ENCODE measurements at regions not wholly inside any gene's neighbourhood (a gene's known extent, or its start where the extent isn't known, plus 50 kb on each side); places are given as distances from the start of the nearest gene placed in this dataset.

DNA sequence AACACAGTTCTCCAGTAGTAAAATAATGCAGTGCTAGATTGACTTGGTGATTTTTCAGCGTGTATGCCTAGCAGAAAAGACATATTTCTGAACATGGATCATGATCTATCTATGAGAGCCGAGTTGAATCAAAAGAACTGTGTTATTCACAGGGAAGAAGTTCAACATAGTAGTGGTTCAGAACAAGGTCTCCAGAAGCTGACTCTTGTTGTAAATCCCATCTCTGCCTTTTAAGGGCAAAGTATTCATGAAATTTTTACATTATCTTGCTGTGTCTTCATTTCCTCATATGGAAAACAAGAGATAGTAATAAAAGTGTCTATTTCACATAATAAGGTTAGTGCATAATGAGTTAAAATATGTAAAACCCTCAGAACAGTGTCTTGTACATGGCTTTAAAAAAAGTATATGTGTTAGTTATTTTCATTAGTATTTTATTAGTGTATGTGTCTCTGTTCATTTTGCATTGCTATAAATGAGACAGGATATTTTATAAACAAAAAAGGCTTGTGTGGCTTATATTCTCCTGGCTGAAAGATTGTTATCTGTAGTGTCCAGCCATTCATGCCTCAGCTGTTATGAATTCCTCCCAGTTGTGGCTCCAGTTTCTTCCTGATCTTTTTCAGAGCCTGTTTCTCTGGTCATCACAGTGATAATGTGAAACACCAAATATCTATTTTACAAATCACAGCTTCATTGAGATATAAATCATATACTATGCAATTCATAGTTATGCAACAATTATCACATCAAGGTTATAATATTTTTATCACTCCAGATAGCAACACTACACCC is 1351.2 kb downstream of the STIM2 start:
- DNase-seq (ENCODE audit: low read depth, low spot score) = no peak

DNA sequence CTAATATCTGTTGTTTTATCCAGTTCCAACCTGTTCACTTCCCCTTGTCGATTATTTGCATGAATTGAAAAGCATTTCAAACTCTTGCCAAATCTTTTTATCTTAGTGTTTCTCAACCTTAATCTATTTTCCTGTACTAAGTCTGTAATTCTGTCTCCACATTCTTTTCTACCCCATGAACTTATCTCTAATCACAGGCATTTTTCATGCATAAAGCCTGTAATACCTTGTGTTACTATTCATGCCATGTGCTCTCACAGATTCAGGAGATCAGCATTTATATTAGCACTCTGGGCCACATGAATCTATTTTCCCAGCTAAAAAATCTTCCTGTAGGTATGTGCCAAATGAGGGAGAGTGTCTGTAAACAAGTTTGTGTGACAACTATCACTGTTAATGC is 1360.9 kb downstream of the STIM2 start:
- no peak for DNase-seq (ENCODE audit: low read depth, low spot score)

DNA sequence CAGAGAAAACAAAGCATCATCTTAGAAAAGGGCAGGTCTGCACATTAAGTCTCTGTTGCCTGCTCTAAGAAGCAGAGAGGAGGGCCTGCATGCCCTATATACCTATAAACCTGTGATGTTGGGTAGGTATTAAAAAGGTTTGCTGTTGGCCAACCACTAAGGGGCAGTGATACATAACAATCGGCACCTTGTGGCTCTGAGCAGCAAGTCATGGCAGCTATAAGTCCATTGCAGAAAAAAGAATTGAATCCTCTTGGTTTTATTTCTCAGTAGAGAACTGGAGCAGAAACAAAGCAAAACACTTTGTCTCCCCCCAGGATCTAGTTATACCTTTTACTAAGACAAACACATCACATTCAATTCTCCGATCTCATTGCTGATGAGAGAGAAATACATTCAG is 1364.4 kb downstream of the STIM2 start:
- DNase-seq (ENCODE audit: low read depth, low spot score) = peak; percentile 23

DNA sequence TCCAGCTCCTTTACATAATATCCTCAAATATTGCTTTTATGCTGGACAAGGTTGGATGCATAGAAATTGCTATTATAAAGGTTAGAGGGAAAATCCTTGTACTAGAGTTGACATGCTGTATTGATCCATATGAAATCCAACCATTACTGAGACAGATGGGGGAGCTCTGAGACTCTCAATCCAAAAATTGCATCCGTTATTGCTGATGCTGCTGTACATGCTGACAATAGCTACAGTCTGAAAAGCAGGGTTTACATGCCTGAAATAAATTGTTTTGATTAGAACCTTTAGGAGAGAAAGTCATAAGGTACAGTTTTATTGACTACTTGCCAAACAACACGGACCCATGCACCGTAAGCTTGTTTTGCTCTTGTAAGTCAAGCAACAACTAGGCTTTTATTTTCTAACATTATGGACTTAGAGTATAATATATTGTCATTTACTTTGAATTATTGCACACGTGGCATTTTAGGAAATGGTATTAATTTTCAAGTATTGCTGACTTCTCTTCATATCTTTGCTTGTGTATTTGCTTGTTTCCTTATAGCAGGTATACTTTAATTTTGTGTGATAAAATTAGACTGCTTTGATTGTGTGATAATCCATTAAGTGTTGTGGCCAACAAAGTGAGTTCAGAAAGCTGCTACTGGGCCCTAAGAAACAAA is 1365.2 kb downstream of the STIM2 start:
- no peak for DNase-seq (ENCODE audit: low read depth, low spot score)

DNA sequence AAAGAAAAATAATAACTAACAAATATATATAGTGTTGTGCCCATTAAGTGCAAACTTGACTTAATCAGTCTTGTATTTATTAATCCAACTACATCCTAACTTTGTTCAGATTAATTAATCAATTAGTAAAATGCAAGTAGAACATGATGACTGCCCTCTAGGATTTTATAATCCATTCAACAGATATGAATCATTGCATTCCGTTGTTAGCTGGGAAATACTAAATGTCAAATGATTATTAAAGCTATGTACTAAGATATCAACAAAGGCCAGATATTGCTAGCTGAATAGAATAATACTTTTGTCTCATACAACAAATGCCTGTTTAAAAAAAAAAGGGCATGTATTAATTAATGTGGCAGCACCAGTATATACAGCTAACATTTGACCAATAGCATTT is 1366.3 kb downstream of the STIM2 start:
- no peak for DNase-seq (ENCODE audit: low read depth, low spot score)

DNA sequence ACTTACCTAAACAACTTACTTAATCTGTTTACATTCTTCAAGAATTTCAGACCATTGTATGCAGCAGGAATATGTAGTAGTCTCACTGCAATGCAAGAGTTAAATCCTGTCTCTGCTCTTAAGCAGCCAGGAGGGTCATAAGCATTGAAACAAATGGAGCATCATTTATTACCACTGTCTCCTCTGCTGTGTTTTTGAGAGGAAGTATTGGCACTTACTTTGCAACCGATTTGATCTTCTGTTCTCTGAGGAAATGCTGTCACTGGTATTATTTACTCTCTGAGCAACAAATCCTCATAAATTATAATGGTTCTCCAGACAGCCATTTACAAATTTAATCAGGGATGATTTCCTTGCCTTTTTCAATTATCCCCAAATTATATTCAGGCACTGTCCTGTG is 1367.1 kb downstream of the STIM2 start:
- no peak for DNase-seq (ENCODE audit: low read depth, low spot score)

DNA sequence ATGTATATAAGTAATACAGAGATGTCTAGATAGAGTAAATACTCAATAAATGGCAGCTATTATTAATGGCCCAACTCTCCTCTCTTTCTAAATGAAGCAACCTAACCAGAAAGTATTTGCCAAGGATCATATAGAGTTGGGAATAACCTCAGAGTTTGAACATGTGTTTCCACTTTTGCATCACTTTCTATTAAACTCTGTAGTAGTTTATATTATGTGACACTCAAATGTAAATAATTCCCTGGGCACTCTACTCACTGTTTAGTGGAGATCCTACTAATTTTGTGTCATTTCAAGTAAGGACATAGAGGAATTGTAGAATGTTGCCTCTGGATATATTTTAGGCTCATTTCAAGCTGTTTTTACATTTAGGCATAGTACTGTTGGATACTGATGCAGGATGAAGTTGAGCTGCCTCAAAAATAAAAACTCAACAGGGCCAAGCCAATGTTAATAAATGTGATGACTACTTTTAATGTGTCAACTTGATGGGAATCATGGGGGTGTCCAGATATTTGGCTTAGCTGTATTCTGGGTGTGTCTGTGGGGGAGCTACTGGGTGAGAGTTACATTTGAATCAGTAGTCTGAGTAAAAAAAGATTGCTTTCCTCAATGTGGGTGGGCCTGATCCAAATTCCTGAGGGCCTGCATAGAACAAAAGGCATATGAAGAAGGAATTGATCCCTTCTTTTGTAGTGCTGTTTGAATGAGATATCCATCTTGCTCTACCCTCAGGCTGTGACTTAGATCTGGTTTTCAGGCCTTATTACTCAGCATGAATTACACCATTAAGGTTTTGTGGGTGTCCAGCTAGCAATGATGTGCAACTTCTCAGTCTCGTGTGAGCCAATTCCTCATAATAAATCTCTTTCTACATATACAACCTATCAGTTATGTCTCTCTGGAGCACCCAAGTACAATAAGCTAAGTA is 1368.2 kb downstream of the STIM2 start:
- peak; percentile 28 for DNase-seq (ENCODE audit: low read depth, low spot score)

DNA sequence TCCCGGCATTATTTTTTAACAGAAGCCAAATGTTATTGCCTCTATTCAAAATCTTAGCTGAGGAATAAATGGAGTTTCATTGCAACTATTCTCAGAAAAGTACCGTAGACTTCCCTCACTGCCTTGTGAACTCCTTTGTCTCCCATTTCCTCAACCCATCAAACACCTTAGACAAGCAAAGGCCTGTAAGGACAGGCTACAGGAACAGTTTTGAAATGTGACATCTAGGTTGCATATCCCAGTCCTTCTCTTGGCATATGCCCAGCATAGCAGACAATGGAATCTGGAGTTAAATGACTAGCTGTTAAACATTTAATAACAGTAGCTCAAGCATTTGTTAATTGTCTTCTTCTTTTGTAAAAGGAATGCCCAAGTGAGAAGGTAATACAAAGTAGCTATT is 1371.7 kb downstream of the STIM2 start:
- DNase-seq (ENCODE audit: low read depth, low spot score) = no peak

DNA sequence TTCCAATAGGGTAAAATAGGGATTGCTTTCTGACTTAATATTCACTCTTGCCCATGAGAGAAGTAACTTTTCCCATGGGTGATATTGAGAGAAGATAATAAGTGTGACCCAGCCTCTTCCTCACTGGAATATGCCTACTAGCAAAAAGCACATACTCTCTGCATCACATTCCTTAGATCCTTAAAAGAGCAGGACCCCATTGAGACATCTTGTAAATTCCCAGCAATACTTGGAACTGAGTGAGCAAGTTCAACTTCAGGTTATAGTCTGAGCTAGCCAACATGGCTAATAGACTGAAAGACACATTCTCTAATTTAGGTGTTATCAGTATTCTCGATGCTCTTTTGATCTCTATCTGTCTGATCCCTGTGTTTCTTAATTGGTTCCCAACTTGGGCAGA is 1372.3 kb downstream of the STIM2 start:
- no peak for DNase-seq (ENCODE audit: low read depth, low spot score)

DNA sequence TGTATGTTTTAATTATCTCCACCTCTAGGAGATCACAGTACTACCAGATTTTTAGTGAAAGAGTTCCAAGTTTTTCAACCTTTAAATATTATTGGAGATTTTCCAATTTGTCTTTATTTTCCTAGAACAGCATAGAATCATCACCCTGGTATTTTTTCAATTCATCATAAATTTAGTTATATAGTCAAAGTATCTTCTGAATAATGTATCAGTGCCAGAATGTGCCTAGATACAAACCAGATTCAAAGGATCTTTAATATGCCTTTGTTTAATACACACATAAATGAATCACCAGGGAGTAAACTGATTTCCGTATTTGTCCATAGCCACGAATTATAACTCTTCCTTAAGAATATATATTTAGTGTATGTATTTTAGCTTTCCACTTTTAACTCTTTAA is 1373.1 kb downstream of the STIM2 start:
- DNase-seq (ENCODE audit: low read depth, low spot score) = no peak

DNA sequence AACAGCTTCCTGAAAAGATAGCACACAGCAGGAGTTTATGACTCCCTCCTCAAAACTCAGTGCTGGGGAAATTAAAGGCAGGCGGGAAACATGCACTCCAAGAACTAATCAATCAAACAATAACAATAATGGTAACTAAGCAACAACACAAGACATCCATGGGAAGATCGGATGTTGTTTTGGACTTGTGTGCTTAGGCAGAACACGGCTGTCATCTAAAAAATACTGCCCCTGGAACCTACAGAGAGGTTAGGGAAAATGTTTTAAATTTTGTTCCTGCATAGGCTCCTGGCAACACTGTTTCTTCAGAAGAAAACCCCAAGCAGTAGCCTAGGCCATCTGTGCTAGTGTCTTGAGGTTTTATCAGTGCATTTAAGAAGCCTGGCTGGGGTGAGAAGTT is 1378.2 kb downstream of the STIM2 start:
- no peak for DNase-seq (ENCODE audit: low read depth, low spot score)

DNA sequence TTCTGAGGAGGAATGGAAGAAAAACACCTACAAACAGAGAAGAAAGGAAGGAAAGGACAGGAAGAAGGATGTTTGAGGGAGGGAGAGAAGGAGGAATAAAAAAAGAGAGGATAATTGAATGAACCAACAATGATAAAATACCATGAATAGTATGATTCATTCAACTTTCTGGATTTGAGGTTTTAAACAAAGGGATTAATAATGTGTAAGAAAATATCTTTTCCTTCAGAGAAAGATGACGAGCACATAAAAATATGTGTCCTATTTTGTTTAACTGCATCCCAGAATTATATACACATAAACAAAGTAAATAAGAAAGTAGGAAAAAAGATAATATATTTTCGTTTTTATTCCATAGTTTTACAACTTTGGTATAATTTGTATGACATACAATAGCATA is 1380.4 kb downstream of the STIM2 start:
- no peak for DNase-seq (ENCODE audit: low read depth, low spot score)

DNA sequence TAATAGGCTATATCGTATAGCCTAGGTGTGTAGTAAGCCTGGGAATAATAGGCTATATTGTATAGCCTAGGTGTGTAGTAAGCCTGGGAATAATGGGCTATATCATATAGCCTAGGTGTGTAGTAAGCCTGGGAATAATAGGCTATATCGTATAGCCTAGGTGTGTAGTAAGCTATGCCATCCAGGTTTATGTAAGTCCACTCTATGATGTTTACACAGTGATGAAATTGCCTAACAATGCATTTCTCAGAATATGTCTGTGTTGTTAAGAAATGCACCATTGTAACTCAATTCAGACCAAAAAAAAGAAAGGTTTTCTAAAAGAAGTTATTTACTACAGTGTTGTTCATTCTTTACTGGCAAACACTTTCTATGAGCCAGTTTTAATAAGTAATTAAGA is 1387.2 kb downstream of the STIM2 start:
- DNase-seq (ENCODE audit: low read depth, low spot score) = no peak

DNA sequence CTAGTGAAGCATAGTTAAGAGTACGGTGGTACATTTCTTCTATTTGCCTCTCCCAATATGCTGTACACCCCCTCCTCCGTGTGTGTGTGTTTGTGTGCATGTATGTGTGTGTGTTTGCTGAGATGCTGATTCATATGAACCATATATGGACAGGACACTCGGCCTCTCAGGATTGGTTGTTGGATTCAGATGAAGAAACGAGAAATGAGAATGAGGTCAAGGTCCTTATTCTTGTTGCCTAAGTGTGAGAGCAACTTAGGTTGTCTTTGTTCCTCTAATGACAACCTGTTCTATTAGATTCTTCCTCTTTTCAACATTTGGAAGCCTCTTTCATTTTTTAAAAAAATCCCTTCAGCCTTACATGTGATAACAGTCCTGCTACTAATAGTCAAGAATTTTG is 1387.6 kb downstream of the STIM2 start:
- DNase-seq (ENCODE audit: low read depth, low spot score) = no peak

DNA sequence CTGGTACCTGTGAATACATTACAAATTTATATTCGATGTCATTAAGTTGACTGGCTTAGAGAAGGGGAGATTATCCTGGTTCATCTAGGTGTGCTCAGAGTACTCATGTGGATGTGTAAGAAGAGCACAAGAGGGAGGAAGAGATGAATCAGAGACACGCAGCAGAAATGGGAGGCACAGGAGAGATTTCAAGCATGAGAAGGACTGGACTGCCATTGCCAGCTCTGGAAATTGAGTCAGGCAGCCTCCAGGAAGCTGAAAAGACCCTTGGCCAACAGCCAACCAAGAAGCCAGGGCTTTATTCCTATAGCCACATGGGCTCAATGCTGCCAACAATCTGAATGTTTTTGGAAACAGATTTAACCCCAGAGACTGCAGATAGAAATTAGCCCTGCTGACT is 1390.0 kb downstream of the STIM2 start:
- DNase-seq (ENCODE audit: low read depth, low spot score) = no peak

DNA sequence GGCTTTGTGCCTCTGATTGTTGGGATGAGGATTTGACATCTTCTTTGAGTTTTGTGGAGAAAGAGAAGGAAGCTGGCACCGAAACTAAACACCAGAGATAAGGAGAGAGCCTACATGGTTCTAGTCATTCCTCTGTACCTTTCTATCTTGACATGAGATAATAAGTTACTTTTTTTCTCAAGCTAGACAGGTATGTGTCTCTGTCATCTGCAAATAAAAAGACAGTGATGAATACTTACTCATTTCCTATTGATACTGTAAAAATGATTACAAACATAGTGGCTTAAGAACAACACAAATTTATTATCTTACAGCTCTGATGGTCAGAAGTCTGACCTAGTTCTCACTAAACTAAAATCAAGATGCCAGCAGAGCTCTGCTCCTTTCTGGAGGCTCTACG is 1391.2 kb downstream of the STIM2 start:
- no peak for DNase-seq (ENCODE audit: low read depth, low spot score)

DNA sequence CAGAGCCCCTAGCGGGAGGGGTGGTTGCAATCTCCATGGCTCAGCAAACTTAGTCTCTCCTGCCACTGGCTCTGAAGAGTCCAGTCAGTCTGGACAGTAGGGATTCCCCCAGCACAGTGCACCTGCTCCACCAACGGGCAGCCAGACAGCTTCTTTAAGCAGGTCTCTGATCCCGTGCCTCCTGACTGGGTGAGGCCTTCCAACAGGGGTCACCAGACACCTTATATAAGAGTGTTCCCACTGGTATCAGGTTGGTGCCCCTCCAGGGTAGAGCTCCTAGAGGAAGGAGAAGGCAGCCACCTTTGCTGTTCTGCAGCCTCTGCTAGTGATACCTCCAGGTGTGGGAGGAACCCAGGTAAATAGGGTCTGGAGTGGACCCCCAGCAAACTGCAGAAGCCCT is 1393.4 kb downstream of the STIM2 start:
- DNase-seq (ENCODE audit: low read depth, low spot score) = no peak

DNA sequence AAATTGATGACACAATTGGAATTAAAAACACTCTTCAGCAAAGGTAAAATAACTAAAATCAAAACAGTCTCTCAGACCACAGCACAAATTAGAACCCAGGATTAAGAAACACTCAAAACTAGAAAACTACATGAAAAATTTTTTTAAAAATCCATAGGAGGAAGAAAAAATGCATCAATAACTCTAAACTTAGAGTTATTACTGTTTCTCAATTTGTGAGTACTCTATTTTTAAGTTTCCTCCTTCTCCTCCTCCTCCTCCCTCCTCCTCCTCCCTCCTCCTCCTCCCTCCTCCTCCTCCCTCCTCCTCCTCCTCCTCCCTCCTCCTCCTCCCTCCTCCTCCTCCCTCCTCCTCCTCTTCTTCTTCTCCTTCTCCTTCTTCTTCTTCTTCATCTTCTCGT is 1395.7 kb downstream of the STIM2 start:
- DNase-seq (ENCODE audit: low read depth, low spot score) = no peak

DNA sequence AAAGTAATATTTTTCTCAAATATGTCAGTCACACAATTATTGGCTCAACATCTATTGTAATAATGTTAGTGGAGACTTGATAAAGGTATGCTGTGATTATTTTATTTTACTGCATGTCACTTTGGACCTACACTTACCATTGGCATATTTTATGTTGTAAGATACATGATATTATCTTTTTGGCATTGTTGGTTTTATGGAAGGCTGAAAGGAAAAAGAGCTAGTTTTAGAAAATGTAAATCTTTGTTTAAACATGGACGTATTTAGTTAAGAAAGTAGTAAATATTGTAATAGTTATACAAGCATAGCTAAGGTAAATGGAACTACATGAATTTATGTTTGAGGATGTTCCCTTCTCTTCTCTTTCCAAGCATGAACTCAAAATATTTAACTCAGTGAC is 1399.3 kb downstream of the STIM2 start:
- DNase-seq (ENCODE audit: low read depth, low spot score) = no peak

DNA sequence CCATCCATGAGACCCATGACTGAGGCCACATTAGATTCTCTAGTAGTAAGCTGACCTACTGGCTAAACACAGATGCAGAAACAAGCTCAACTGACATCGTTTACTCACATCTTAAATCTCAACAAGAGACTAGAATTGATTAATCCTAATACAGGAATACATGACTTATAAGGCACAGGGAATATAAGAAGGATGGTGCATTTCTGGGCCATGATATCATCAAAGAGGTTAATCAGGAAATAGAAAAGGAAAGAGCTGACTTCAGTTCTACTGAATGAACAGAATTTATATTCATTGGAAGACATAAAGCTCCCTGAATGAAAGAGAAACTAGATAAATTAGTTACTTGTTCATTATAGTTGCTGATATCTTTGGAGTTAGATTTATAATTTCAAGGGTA is 1406.5 kb downstream of the STIM2 start:
- DNase-seq (ENCODE audit: low read depth, low spot score) = no peak

DNA sequence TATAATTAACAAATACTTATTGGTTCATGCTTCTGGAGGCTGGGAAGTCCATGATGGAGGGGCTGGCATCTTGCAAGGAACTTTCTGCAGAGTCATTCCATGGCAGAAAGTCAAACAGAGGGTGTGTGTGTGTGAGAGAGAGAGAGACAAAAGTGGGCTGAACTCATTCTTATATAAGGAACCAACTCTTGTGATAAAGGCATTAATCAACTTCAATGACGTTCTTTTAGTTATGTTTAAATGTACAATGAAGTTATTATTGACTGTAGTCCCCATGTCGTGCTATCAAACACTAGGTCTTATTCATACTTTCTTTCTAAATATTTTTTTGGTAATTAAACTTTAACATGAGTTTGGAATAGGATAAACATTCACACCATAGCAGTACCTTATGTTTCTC is 1408.8 kb downstream of the STIM2 start:
- no peak for DNase-seq (ENCODE audit: low read depth, low spot score)

DNA sequence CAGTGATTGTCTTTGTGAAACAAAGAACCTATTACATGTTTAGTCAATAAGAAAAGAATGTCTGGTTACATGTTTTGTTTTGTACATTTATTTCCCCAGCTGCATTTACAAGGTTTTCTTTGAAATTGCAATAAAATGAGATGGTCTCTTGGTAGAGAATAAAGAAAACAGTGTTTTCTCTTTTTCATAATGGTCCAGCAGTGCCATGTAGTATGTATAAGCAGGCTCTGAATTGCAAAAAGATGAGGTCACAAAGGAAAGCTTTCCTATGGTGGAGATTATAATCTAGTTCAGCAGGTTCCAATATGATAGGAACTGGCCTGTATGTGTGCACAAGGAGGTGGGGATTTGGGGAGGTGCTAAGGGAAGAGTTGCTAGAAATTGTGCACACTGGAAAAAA is 1417.3 kb downstream of the STIM2 start:
- no peak for DNase-seq (ENCODE audit: low read depth, low spot score)
